HEK293 (cell line): ENCODE measurements at regions not wholly inside any gene's neighbourhood (a gene's known extent, or its start where the extent isn't known, plus 50 kb on each side); places are given as distances from the start of the nearest gene placed in this dataset.
"Not testable (repeated sequence)": the region's sequence is repeated elsewhere in the genome, so short reads cannot be mapped to it uniquely, and the experiment has no call there.

Experiments used
- CTCF ChIP-seq: fragments of 450-650 bp; formaldehyde crosslinking; IDR thresholded peaks from 2 replicates; pipeline ENCODE4 v1.5.1; 2016; ENCODE audit warnings: missing biosample characterization, missing genetic modification characterization
- SETDB1 ChIP-seq: IDR thresholded peaks from one replicate; pipeline ENCODE4 v1.6.1; 2017; ENCODE audit warnings: mild to moderate bottlenecking, low read length, moderate library complexity, mixed read lengths; ENCODE audit not compliant: insufficient read length
- ZFP41 ChIP-seq: fragments of 450-650 bp; formaldehyde crosslinking; IDR thresholded peaks from 2 replicates; pipeline ENCODE4 v1.5.1; 2016; ENCODE audit warnings: missing biosample characterization, missing genetic modification characterization, borderline replicate concordance
- ZNF121 ChIP-seq: fragments of 450-650 bp; formaldehyde crosslinking; IDR thresholded peaks from 2 replicates; pipeline ENCODE4 v1.5.1; 2016; ENCODE audit warnings: missing biosample characterization, missing genetic modification characterization
- ZNF324 ChIP-seq: fragments of 450-650 bp; formaldehyde crosslinking; IDR thresholded peaks from 2 replicates; pipeline ENCODE4 v1.5.1; 2016; ENCODE audit warnings: missing biosample characterization, missing genetic modification characterization
- ZNF341 ChIP-seq: fragments of 450-650 bp; formaldehyde crosslinking; IDR thresholded peaks from 2 replicates; pipeline ENCODE4; 2016; ENCODE audit warnings: low read depth, missing biosample characterization, missing genetic modification characterization
- ZNF777 ChIP-seq: fragments of 450-650 bp; formaldehyde crosslinking; IDR thresholded peaks from 2 replicates; pipeline ENCODE4 v1.5.1; 2017; ENCODE audit warnings: missing biosample characterization, missing genetic modification characterization, borderline replicate concordance

- not testable (repeated sequence) for TF ChIP-seq ZNF777 (tag by site-specific recombination); ZNF121 (tag by site-specific recombination); CTCF (tag by site-specific recombination); ZFP41 (tag by site-specific recombination); ZNF341 (tag by site-specific recombination); SETDB1; ZNF324 (tag by site-specific recombination)
Observed at GRCh38 chr21:6133373-6133772, 4388.0 kb upstream of the TPTE start.
